Thyroid gland (tissue), 4 donors: ENCODE measurements at regions not wholly inside any gene's neighbourhood (a gene's known extent, or its start where the extent isn't known, plus 50 kb on each side); places are given as distances from the start of the nearest gene placed in this dataset.
"Not testable (repeated sequence)": the region's sequence is repeated elsewhere in the genome, so short reads cannot be mapped to it uniquely, and the experiment has no call there.

Source experiments
- DNase-seq, 2 donors: peaks; one replicate each; pipeline ENCODE4 v3.0.0-alpha.2; 2019
- H3K27ac ChIP-seq, 3 donors: fragments of 200-600 bp; sonication (generic); 1 replicate in 2 of 3; 2 replicates in 1 of 3; pipeline ENCODE4 v1.5.1; 2016 to 2019; ENCODE audit warnings: mild to moderate bottlenecking in 1 of 3, moderate library complexity in 1 of 3
- H3K27me3 ChIP-seq: fragments of 200-600 bp; sonication (generic); one replicate; pipeline ENCODE4 v1.5.1; 2019
- H3K36me3 ChIP-seq, 2 donors: fragments of 200-600 bp; sonication (generic); one replicate each; pipeline ENCODE4 v1.5.1; 2016 to 2019
- H3K4me1 ChIP-seq, 2 donors: fragments of 200-600 bp; sonication (generic); one replicate each; pipeline ENCODE4 v1.5.1; 2017 to 2019
- H3K4me3 ChIP-seq, 3 donors: fragments of 200-600 bp; sonication (generic); replicated peaks in 1 of 3; 1 replicate in 2 of 3; 2 replicates in 1 of 3; pipeline ENCODE4 v1.5.1; 2016; ENCODE audit warnings: mild to moderate bottlenecking in 1 of 3
- H3K9me3 ChIP-seq: fragments of 200-600 bp; sonication (generic); one replicate; pipeline ENCODE4 v1.5.1; 2017
- CTCF ChIP-seq, 6 experiments: fragments of 200-600 bp in 3 of 6; fragments of 450-650 bp in 3 of 6; sonication (generic) in 3 of 6; IDR thresholded peaks; one replicate each; pipeline ENCODE4 v1.5.1; 2016 to 2019; ENCODE audit warnings: antibody characterized with exemption in 6 of 6, mild to moderate bottlenecking in 2 of 6, inconsistent platforms in 1 of 6, moderate library complexity in 1 of 6
- POLR2A ChIP-seq, 2 donors: fragments of 450-650 bp; IDR thresholded peaks; one replicate each; pipeline ENCODE4 v1.6.1; 2017; ENCODE audit warnings: antibody characterized with exemption in 2 of 2, mild to moderate bottlenecking in 2 of 2, moderate library complexity in 1 of 2
- WGBS, 2 donors: methylation state at CpG; one replicate each; pipeline ENCODE4 v1.1.5; 2017; 5-methylcytosine and 5-hydroxymethylcytosine counted together
- intact Hi-C: fragments of 100-400 bp; cut with DNase I; formaldehyde crosslinking; loops from one replicate; pipeline ENCODE4 v1.15.1; 2023

GRCh38 chr5:93682471-93683404 is 58.7 kb downstream of the POU5F2 start:
- intact Hi-C loops, H3K4me3 ChIP-seq, H3K27ac ChIP-seq, H3K27me3 ChIP-seq, H3K9me3 ChIP-seq, H3K36me3 ChIP-seq, DNase-seq, H3K4me1 ChIP-seq: not testable (repeated sequence)
- 84 to 87% methylated on average over 8 of the region's 8 CpGs for WGBS, 2 donors

GRCh38 chr5:93681432-93681831 is 60.0 kb downstream of the POU5F2 start:
- Histone ChIP-seq H3K4me3 (no peak overlapping the region), H3K27me3 (no peaks in the 10 kb centered on the region), H3K4me1 (peaks cover 12 to 13% of the 10 kb centered on the region in 2 donors), H3K9me3 (no peaks in the 10 kb centered on the region), H3K36me3 (no peaks in the 10 kb centered on the region), H3K27ac (no peak overlapping the region)
- no peak for TF ChIP-seq POLR2A (IDR thresholded peaks at IDR 0.05)
- TF ChIP-seq CTCF (IDR thresholded peaks at IDR 0.05): peak in 1 of 6 experiments; percentile 15
- no peak for DNase-seq
- intact Hi-C loops: no loop called here
- WGBS, 2 donors: 84 to 85% methylated on average over 3 of the region's 3 CpGs

- Histone ChIP-seq H3K9me3 (no peaks in the 10 kb centered on the region), H3K4me3 (no peak overlapping the region), H3K4me1 (peaks cover 17 to 21% of the 10 kb centered on the region in 2 donors), H3K27ac (peak overlapping the region; percentile 23 to 62 (median 31)), H3K27me3 (no peaks in the 10 kb centered on the region), H3K36me3 (no peaks in the 10 kb centered on the region)
- WGBS, 2 donors: 18 to 23% methylated on average over 7 of the region's 7 CpGs
- TF ChIP-seq CTCF (IDR thresholded peaks at IDR 0.05): no peak
- no peak for TF ChIP-seq POLR2A (IDR thresholded peaks at IDR 0.05)
- DNase-seq: peak; percentile 93 to 94
- intact Hi-C loops: no loop called here
Observed at GRCh38 chr5:93677359-93677891, 64.0 kb downstream of the POU5F2 start.

GRCh38 chr5:93676704-93677103 is 64.7 kb downstream of the POU5F2 start:
- intact Hi-C loops: no loop called here
- Histone ChIP-seq H3K27ac (peak overlapping the region in 1 of 3 donors; percentile 62), H3K27me3 (no peaks in the 10 kb centered on the region), H3K9me3 (no peaks in the 10 kb centered on the region), H3K4me1 (peaks cover 17 to 21% of the 10 kb centered on the region in 2 donors), H3K4me3 (no peak overlapping the region), H3K36me3 (no peaks in the 10 kb centered on the region)
- WGBS, 2 donors: 52 to 54% methylated on average over 5 of the region's 5 CpGs
- DNase-seq: peak; percentile 20 to 30
- no peak for TF ChIP-seq CTCF (IDR thresholded peaks at IDR 0.05)
- no peak for TF ChIP-seq POLR2A (IDR thresholded peaks at IDR 0.05)

GRCh38 chr5:93675460-93676450 is 65.6 kb downstream of the POU5F2 start:
- no peak for DNase-seq
- Histone ChIP-seq H3K4me1 (peaks cover 17 to 21% of the 10 kb centered on the region in 2 donors), H3K9me3 (no peaks in the 10 kb centered on the region), H3K27me3 (no peaks in the 10 kb centered on the region), H3K36me3 (no peaks in the 10 kb centered on the region), H3K27ac (no peak overlapping the region), H3K4me3 (no peak overlapping the region)
- intact Hi-C loops: no loop called here
- 86 to 90% methylated on average over 1 of the region's 1 CpG for WGBS, 2 donors
- TF ChIP-seq POLR2A (IDR thresholded peaks at IDR 0.05) (no peak), CTCF (IDR thresholded peaks at IDR 0.05) (no peak)
